Mesenchymal stem cell (in vitro differentiated cells and primary cell): ENCODE measurements at regions not wholly inside any gene's neighbourhood (a gene's known extent, or its start where the extent isn't known, plus 50 kb on each side); places are given as distances from the start of the nearest gene placed in this dataset.

Source experiments
- DNase-seq: peaks from one replicate; pipeline ENCODE4 v3.0.0-alpha.2; 2013
- H2AFZ ChIP-seq: one replicate; pipeline ENCODE4 v1.6.1; 2013; ENCODE audit warnings: low read depth, mild to moderate bottlenecking, control low read depth, inconsistent platforms, low read length, moderate library complexity
- H2AK5ac ChIP-seq: 2 replicates; pipeline ENCODE4 v1.6.1; 2013; ENCODE audit warnings: low read length, moderate library complexity, mild to moderate bottlenecking, inconsistent platforms; ENCODE audit not compliant: severe bottlenecking
- H2BK120ac ChIP-seq: one replicate; pipeline ENCODE4 v1.6.1; 2013; ENCODE audit warnings: low read depth, mild to moderate bottlenecking, inconsistent platforms, low read length, moderate library complexity
- H2BK12ac ChIP-seq, 2 experiments: one replicate each; pipeline ENCODE4 v1.6.1; 2013; ENCODE audit warnings: inconsistent platforms in 2 of 2, low read length in 2 of 2, mild to moderate bottlenecking in 2 of 2, moderate library complexity in 2 of 2, control low read depth in 1 of 2
- H2BK15ac ChIP-seq: one replicate; pipeline ENCODE4 v1.6.1; 2013; ENCODE audit warnings: mild to moderate bottlenecking, low read depth, inconsistent platforms; ENCODE audit not compliant: poor library complexity, severe bottlenecking
- H2BK5ac ChIP-seq: 2 replicates; pipeline ENCODE4 v1.6.1; 2013; ENCODE audit warnings: low read depth, mild to moderate bottlenecking, low read length, control low read depth, inconsistent platforms; ENCODE audit not compliant: poor library complexity, severe bottlenecking
- H3K14ac ChIP-seq, 2 experiments: one replicate each; pipeline ENCODE4 v1.6.1; 2013; ENCODE audit warnings: inconsistent platforms in 2 of 2, low read length in 2 of 2, control low read depth in 1 of 2, mild to moderate bottlenecking in 1 of 2, moderate library complexity in 1 of 2
- H3K18ac ChIP-seq, 2 experiments: one replicate each; pipeline ENCODE4 v1.6.1; 2013; ENCODE audit warnings: inconsistent platforms in 2 of 2, low read length in 2 of 2, control low read depth in 1 of 2, low read depth in 1 of 2, mild to moderate bottlenecking in 1 of 2
- H3K23ac ChIP-seq, 2 experiments: one replicate each; pipeline ENCODE4 v1.6.1; 2013; ENCODE audit warnings: inconsistent platforms in 2 of 2, low read length in 2 of 2, mild to moderate bottlenecking in 2 of 2, moderate library complexity in 2 of 2, control low read depth in 1 of 2
- H3K27ac ChIP-seq: 2 replicates; pipeline ENCODE4 v1.5.1; 2013; ENCODE audit warnings: mild to moderate bottlenecking, moderate library complexity, low read length, control low read depth, inconsistent platforms; ENCODE audit not compliant: poor library complexity, severe bottlenecking
- H3K27me3 ChIP-seq, 2 experiments: 2 replicates each; pipeline versions ENCODE4 v1.6.1 to v1.7.0; 2013; ENCODE audit warnings: low read length in 2 of 2, mild to moderate bottlenecking in 2 of 2, moderate library complexity in 2 of 2, control low read depth in 1 of 2, inconsistent platforms in 1 of 2; ENCODE audit not compliant: control insufficient read depth in 1 of 2, insufficient read depth in 1 of 2
- H3K36me3 ChIP-seq, 2 experiments: 2 replicates each; pipeline versions ENCODE4 v1.6.1 to v1.7.0; 2013; ENCODE audit warnings: low read length in 2 of 2, control low read depth in 1 of 2, inconsistent platforms in 1 of 2, low read depth in 1 of 2, mild to moderate bottlenecking in 1 of 2; ENCODE audit not compliant: insufficient read depth in 2 of 2, control insufficient read depth in 1 of 2
- H3K4ac ChIP-seq, 2 experiments: one replicate each; pipeline ENCODE4 v1.6.1; 2013; ENCODE audit warnings: inconsistent platforms in 2 of 2, low read length in 2 of 2, mild to moderate bottlenecking in 2 of 2, moderate library complexity in 2 of 2, control low read depth in 1 of 2, low read depth in 1 of 2
- H3K4me1 ChIP-seq: 2 replicates; pipeline ENCODE4 v1.6.1; 2013; ENCODE audit warnings: low read depth, low read length, control low read depth; ENCODE audit not compliant: control insufficient read depth, insufficient read depth
- H3K4me2 ChIP-seq: 2 replicates; pipeline ENCODE4 v1.6.1; 2013; ENCODE audit warnings: low read length, mild to moderate bottlenecking, inconsistent platforms; ENCODE audit not compliant: poor library complexity, severe bottlenecking
- H3K4me3 ChIP-seq, 2 experiments: 2 replicates each; pipeline versions ENCODE4 v1.5.1 to v1.7.0; 2013; ENCODE audit warnings: low read length in 2 of 2, mild to moderate bottlenecking in 2 of 2, control low read depth in 1 of 2, low read depth in 1 of 2; ENCODE audit not compliant: insufficient read depth in 1 of 2
- H3K79me1 ChIP-seq: replicated peaks from 2 replicates; pipeline ENCODE4 v1.6.1; 2013; ENCODE audit warnings: mild to moderate bottlenecking, control low read depth, low read length, inconsistent platforms; ENCODE audit not compliant: poor library complexity, severe bottlenecking
- H3K9ac ChIP-seq: 2 replicates; pipeline ENCODE4 v1.7.0; 2013; ENCODE audit warnings: mild to moderate bottlenecking, low read length, moderate library complexity
- H3K9me3 ChIP-seq: 2 replicates; pipeline ENCODE4 v1.7.0; 2013; ENCODE audit warnings: mild to moderate bottlenecking, low read length; ENCODE audit not compliant: control insufficient read depth
- H4K8ac ChIP-seq: one replicate; pipeline ENCODE4 v1.6.1; 2013; ENCODE audit warnings: inconsistent platforms, mild to moderate bottlenecking, low read length, moderate library complexity
- H4K91ac ChIP-seq: one replicate; pipeline ENCODE4 v1.6.1; 2013; ENCODE audit warnings: mild to moderate bottlenecking, low read length, inconsistent platforms
- WGBS: methylation state at CpG from one replicate; pipeline ENCODE4 v1.1.7; 2013; ENCODE audit warnings: mixed read lengths; 5-methylcytosine and 5-hydroxymethylcytosine counted together

- no peak overlapping the region for H3K9ac ChIP-seq
- no peak overlapping the region for H3K27ac ChIP-seq
These were observed 190.6 kb upstream of the SMIM21 start for GRCh38 chr18:75618146-75618545.

GRCh38 chr18:75612456-75612855 is 185.0 kb upstream of the SMIM21 start:
- no peak overlapping the region for H3K4me2 ChIP-seq
- DNase-seq, result no peak
- no peak overlapping the region for H4K8ac ChIP-seq
- H2BK120ac ChIP-seq, result no peak overlapping the region
- H2AK5ac ChIP-seq, result no peak overlapping the region
- 22% methylated on average over 5 of the region's 5 CpGs for WGBS
- no peak overlapping the region for H2BK5ac ChIP-seq
- no peak overlapping the region for H2BK15ac ChIP-seq
- no peak overlapping the region for H3K14ac ChIP-seq
- H3K23ac ChIP-seq, result no peak overlapping the region
- H2BK12ac ChIP-seq, result no peak overlapping the region
- no peak overlapping the region for H3K9ac ChIP-seq
- no peak overlapping the region for H3K4ac ChIP-seq
- H3K9me3 ChIP-seq, result no peaks in the 10 kb centered on the region
- H4K91ac ChIP-seq, result no peak overlapping the region
- no peak overlapping the region for H3K18ac ChIP-seq
- H2AFZ ChIP-seq, result no peak overlapping the region
- no peak overlapping the region for H3K4me3 ChIP-seq
- no peak overlapping the region for H3K27ac ChIP-seq
- H3K79me1 ChIP-seq, result no peaks in the 10 kb centered on the region
- no peaks in the 10 kb centered on the region for H3K4me1 ChIP-seq
- no peaks in the 10 kb centered on the region for H3K27me3 ChIP-seq
- no peaks in the 10 kb centered on the region for H3K36me3 ChIP-seq

More at GRCh38 chr18:75618146-75618545, 190.6 kb upstream of the SMIM21 start:
- Histone ChIP-seq H3K23ac (no peak overlapping the region), H2AK5ac (no peak overlapping the region), H3K27me3 (no peaks in the 10 kb centered on the region), H3K14ac (no peak overlapping the region), H2BK12ac (no peak overlapping the region), H2BK5ac (no peak overlapping the region), H3K36me3 (no peaks in the 10 kb centered on the region), H3K79me1 (no peaks in the 10 kb centered on the region), H3K4me3 (no peak overlapping the region), H3K9me3 (peaks cover 7% of the 10 kb centered on the region), H4K91ac (no peak overlapping the region), H2BK15ac (no peak overlapping the region), H2AFZ (no peak overlapping the region), H4K8ac (no peak overlapping the region), H3K4me2 (no peak overlapping the region), H3K18ac (no peak overlapping the region), H2BK120ac (no peak overlapping the region), H3K4ac (no peak overlapping the region), H3K4me1 (no peaks in the 10 kb centered on the region)
- DNase-seq, result no peak
- 100% methylated on average over 2 of the region's 4 CpGs for WGBS

GRCh38 chr18:75607701-75608100 is 180.2 kb upstream of the SMIM21 start:
- H3K9ac ChIP-seq, result no peak overlapping the region

GRCh38 chr18:75592527-75592926 is 165.0 kb upstream of the SMIM21 start:
- H2BK5ac ChIP-seq, result no peak overlapping the region
- no peak overlapping the region for H4K8ac ChIP-seq
- DNase-seq, result no peak
- H3K9me3 ChIP-seq, result peaks cover 51% of the 10 kb centered on the region
- H3K27ac ChIP-seq, result no peak overlapping the region
- WGBS, result 67% methylated on average over 1 of the region's 3 CpGs
- no peak overlapping the region for H2BK15ac ChIP-seq
- no peak overlapping the region for H3K14ac ChIP-seq
- no peak overlapping the region for H3K9ac ChIP-seq
- H3K27me3 ChIP-seq, result no peaks in the 10 kb centered on the region
- no peaks in the 10 kb centered on the region for H3K79me1 ChIP-seq
- no peak overlapping the region for H3K4ac ChIP-seq
- no peak overlapping the region for H3K4me2 ChIP-seq
- H2BK12ac ChIP-seq, result no peak overlapping the region
- H3K36me3 ChIP-seq, result no peaks in the 10 kb centered on the region
- H3K4me1 ChIP-seq, result no peaks in the 10 kb centered on the region
- no peak overlapping the region for H4K91ac ChIP-seq
- H3K4me3 ChIP-seq, result no peak overlapping the region
- H2AK5ac ChIP-seq, result no peak overlapping the region
- H2AFZ ChIP-seq, result no peak overlapping the region
- no peak overlapping the region for H3K23ac ChIP-seq
- no peak overlapping the region for H3K18ac ChIP-seq
- H2BK120ac ChIP-seq, result no peak overlapping the region

More at GRCh38 chr18:75607701-75608100, 180.2 kb upstream of the SMIM21 start:
- H2BK15ac ChIP-seq, result no peak overlapping the region
- no peaks in the 10 kb centered on the region for H3K4me1 ChIP-seq
- H3K9me3 ChIP-seq, result no peaks in the 10 kb centered on the region
- no peak overlapping the region for H4K91ac ChIP-seq
- H3K4me2 ChIP-seq, result no peak overlapping the region
- no peak overlapping the region for H3K4me3 ChIP-seq
- H2BK5ac ChIP-seq, result no peak overlapping the region
- H3K36me3 ChIP-seq, result no peaks in the 10 kb centered on the region
- H4K8ac ChIP-seq, result no peak overlapping the region
- H2BK120ac ChIP-seq, result no peak overlapping the region
- H3K23ac ChIP-seq, result no peak overlapping the region
- no peak overlapping the region for H2AK5ac ChIP-seq
- H3K27me3 ChIP-seq, result peaks cover 0 to 4% of the 10 kb centered on the region in 2 experiments
- no peak overlapping the region for H3K14ac ChIP-seq
- H3K4ac ChIP-seq, result no peak overlapping the region
- DNase-seq, result no peak
- H2AFZ ChIP-seq, result no peak overlapping the region
- H2BK12ac ChIP-seq, result no peak overlapping the region
- H3K18ac ChIP-seq, result no peak overlapping the region
- no peak overlapping the region for H3K27ac ChIP-seq
- no peaks in the 10 kb centered on the region for H3K79me1 ChIP-seq
- 62% methylated on average over 2 of the region's 2 CpGs for WGBS
